Cardiac muscle cell (in vitro differentiated cells and primary cell): ENCODE measurements at regions not wholly inside any gene's neighbourhood (a gene's known extent, or its start where the extent isn't known, plus 50 kb on each side); places are given as distances from the start of the nearest gene placed in this dataset.

Experiments
- DNase-seq, 2 donors: peaks; one replicate each; pipeline versions ENCODE4 v3.0.0 to v3.0.0-alpha.2; 2010 to 2017; ENCODE audit warnings: low read depth in 1 of 2, low spot score in 1 of 2
- H3K27ac ChIP-seq: fragments of 200-600 bp; sonication (generic); 2 replicates; pipeline ENCODE4 v1.5.1; 2016
- H3K27me3 ChIP-seq: fragments of 200-600 bp; sonication (generic); 2 replicates; pipeline ENCODE4 v1.6.0; 2016; ENCODE audit warnings: control low read depth
- H3K36me3 ChIP-seq: fragments of 200-600 bp; sonication (generic); 2 replicates; pipeline ENCODE4 v1.5.1; 2016; ENCODE audit warnings: control low read depth
- H3K4me1 ChIP-seq: fragments of 200-600 bp; sonication (generic); 2 replicates; pipeline ENCODE4 v1.8.1; 2017; ENCODE audit warnings: low read depth, mild to moderate bottlenecking, mixed run types
- H3K4me3 ChIP-seq: fragments of 200-600 bp; sonication (generic); 2 replicates; pipeline ENCODE4 v1.5.1; 2016; ENCODE audit warnings: mild to moderate bottlenecking
- H3K9me3 ChIP-seq: fragments of 200-600 bp; sonication (generic); 2 replicates; pipeline ENCODE4 v1.5.1; 2017; ENCODE audit warnings: low read depth, mild to moderate bottlenecking, control low read depth
- TF ChIP-seq, protein P1 (sequence below): IDR thresholded peaks from 2 replicates; pipeline ENCODE4 v1.5.1; 2012; ENCODE audit warnings: low read depth, mild to moderate bottlenecking, low read length

DNA sequence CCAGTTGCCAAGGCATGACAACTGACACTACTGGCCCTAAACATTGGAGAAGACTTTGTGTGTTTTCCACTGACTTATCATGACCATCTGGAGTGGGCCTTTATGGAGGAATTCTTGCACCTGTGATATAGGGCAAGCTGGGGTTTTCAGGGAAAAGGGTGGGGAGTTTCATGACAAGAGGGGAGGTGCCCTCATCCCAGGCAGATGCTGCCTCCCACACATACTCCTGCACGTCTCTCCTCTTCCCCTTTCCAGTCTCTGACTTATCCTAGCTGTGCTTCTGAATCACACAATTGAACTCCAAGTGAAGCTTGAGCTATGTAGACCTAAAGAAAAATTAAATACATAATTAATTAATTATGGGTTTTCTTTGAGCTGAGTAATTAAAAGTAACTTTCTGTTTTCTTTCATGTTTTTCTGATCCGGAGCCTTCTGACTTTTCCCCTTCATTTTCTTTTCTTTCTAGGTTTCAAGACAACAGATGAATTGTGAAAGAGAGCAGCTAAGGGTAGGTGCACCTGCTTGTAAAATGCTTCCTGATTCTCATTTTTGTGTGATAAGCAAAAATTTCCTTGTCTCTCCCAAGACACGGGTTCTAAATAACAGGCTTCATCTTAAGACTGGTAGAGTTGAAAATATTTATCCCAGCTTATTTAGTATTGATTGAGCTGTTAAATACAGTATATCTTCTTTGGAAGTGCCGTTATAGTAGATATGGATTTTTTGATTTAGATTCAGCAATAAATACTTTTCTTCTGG, 280.9 kb upstream of the RBFOX1 start:
- Histone ChIP-seq H3K4me1 (no peaks in the 10 kb centered on the region), H3K36me3 (no peaks in the 10 kb centered on the region), H3K9me3 (no peaks in the 10 kb centered on the region), H3K27ac (no peak overlapping the region), H3K27me3 (no peaks in the 10 kb centered on the region), H3K4me3 (no peak overlapping the region)
- DNase-seq: no peak
- TF ChIP-seq, protein P1, sequence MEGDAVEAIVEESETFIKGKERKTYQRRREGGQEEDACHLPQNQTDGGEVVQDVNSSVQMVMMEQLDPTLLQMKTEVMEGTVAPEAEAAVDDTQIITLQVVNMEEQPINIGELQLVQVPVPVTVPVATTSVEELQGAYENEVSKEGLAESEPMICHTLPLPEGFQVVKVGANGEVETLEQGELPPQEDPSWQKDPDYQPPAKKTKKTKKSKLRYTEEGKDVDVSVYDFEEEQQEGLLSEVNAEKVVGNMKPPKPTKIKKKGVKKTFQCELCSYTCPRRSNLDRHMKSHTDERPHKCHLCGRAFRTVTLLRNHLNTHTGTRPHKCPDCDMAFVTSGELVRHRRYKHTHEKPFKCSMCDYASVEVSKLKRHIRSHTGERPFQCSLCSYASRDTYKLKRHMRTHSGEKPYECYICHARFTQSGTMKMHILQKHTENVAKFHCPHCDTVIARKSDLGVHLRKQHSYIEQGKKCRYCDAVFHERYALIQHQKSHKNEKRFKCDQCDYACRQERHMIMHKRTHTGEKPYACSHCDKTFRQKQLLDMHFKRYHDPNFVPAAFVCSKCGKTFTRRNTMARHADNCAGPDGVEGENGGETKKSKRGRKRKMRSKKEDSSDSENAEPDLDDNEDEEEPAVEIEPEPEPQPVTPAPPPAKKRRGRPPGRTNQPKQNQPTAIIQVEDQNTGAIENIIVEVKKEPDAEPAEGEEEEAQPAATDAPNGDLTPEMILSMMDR: no peak

DNA sequence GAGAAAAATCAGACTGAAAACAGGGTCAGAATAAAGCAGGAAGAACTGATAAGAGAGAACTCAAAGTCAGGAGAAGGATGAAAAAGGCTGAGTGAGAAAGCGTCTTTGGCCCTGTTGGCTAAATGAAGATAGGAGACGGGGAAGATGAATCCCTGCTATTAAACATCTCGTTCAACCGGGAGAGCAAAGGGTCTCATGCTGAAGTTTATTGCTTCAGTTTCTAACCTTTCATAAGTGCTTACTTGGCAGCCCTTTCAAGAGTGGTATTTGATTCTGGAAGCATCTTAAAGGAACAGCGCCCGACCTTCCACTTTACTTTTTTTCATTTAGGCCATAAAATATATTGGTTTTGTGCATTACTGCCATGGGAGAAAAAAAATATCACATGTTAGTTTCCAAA, 288.3 kb upstream of the RBFOX1 start:
- no peaks in the 10 kb centered on the region for H3K9me3 ChIP-seq
- DNase-seq: no peak
- no peaks in the 10 kb centered on the region for H3K4me1 ChIP-seq
- no peak overlapping the region for H3K27ac ChIP-seq
- H3K36me3 ChIP-seq: no peaks in the 10 kb centered on the region
- H3K4me3 ChIP-seq: no peak overlapping the region
- TF ChIP-seq, protein P1: no peak
- H3K27me3 ChIP-seq: no peaks in the 10 kb centered on the region

- no peaks in the 10 kb centered on the region for H3K4me1 ChIP-seq
- H3K27ac ChIP-seq: no peak overlapping the region
- TF ChIP-seq, protein P1: no peak
- no peaks in the 10 kb centered on the region for H3K27me3 ChIP-seq
- no peaks in the 10 kb centered on the region for H3K36me3 ChIP-seq
- DNase-seq: no peak
- no peaks in the 10 kb centered on the region for H3K9me3 ChIP-seq
- no peak overlapping the region for H3K4me3 ChIP-seq
Measured at GRCh38 chr16:7038475-7038874, 294.2 kb upstream of the RBFOX1 start.

DNA sequence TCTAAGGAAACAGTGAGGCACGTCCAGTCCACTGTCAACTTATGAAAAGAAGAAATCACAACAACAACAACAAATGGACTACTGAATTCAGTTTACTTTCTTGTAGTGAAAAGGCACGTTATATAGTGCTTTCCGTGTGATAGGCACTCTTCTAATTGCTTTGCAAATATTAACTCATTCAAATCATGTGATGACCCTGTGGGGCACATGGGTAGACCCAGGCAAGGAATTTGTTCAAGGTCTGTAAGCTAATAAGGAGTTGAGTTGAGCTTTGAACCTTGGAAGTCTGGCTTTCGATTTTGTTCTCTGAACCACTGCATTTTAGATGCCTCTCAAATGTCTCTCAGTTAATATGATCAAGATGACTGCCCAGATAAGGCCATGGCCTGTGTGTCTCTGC, 295.1 kb upstream of the RBFOX1 start:
- DNase-seq: no peak
- no peak overlapping the region for H3K4me3 ChIP-seq
- H3K27ac ChIP-seq: no peak overlapping the region
- TF ChIP-seq, protein P1: no peak
- no peaks in the 10 kb centered on the region for H3K36me3 ChIP-seq
- H3K4me1 ChIP-seq: no peaks in the 10 kb centered on the region
- no peaks in the 10 kb centered on the region for H3K27me3 ChIP-seq
- no peaks in the 10 kb centered on the region for H3K9me3 ChIP-seq

DNA sequence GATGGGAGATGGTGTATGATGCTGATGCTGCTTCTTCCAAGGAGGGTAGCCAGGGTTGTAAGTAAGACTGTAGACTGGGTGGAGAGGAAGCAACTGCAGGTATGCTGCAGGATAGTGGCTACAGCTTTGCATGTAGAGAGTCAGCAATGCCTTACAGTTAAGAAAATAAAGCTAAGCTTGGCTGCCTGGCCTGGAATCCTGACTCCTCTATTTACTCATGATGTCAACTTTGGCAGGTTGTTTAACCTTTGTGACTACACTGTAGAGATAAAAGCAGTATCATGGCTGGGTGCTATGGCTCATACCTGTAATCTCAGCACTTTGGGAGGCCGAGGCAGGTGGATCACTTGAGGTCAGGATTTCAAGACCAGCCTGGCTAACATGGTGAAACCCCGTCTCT, 301.6 kb upstream of the RBFOX1 start:
- no peaks in the 10 kb centered on the region for H3K36me3 ChIP-seq
- no peak for DNase-seq
- no peaks in the 10 kb centered on the region for H3K9me3 ChIP-seq
- H3K27ac ChIP-seq: no peak overlapping the region
- no peaks in the 10 kb centered on the region for H3K27me3 ChIP-seq
- H3K4me1 ChIP-seq: no peaks in the 10 kb centered on the region
- H3K4me3 ChIP-seq: no peak overlapping the region
- TF ChIP-seq, protein P1: no peak
